ENCODE measurements at regions not wholly inside any gene's neighbourhood (a gene's known extent, or its start where the extent isn't known, plus 50 kb on each side); places are given as distances from the start of the nearest gene placed in this dataset.

GRCh38 chr2:191748528-191749180, 70.7 kb downstream of the NABP1 start:
- no peak for TF ChIP-seq CTCF (IDR thresholded peaks at IDR 0.05)
- TF ChIP-seq POLR2A (IDR thresholded peaks at IDR 0.05) = no peak
